ENCODE measurements at regions not wholly inside any gene's neighbourhood (a gene's known extent, or its start where the extent isn't known, plus 50 kb on each side); places are given as distances from the start of the nearest gene placed in this dataset.

- no peak for TF ChIP-seq ZBTB10 (tag by site-specific recombination; IDR thresholded peaks at IDR 0.05)
- TF ChIP-seq TCF7L2 (IDR thresholded peaks at IDR 0.05; ENCODE audit: borderline replicate concordance, low read depth, low read length), result no peak
- no peak for TF ChIP-seq ZBTB6 (tag by site-specific recombination; IDR thresholded peaks at IDR 0.05)
- no peak for TF ChIP-seq YY2 (tag by site-specific recombination; IDR thresholded peaks at IDR 0.05)
- no peak for TF ChIP-seq ZNF843 (tag by site-specific recombination; IDR thresholded peaks at IDR 0.05)
- no peak for TF ChIP-seq ZNF707 (tag by site-specific recombination; IDR thresholded peaks at IDR 0.05)
- TF ChIP-seq WT1 (tag by site-specific recombination; IDR thresholded peaks at IDR 0.05), result no peak
- TF ChIP-seq BCL11B (tag by site-specific recombination; IDR thresholded peaks at IDR 0.05; ENCODE audit: low read depth), result no peak
- TF ChIP-seq HOXA7 (CRISPR knock-in tag; IDR thresholded peaks at IDR 0.05; ENCODE audit: borderline replicate concordance), result no peak
- TF ChIP-seq ZNF426 (tag by site-specific recombination; IDR thresholded peaks at IDR 0.05), result no peak
These were observed 665.6 kb downstream of the SLITRK1 start (continued) for GRCh38 chr13:83216479-83217245.

GRCh38 chr13:83215627-83216026, 666.6 kb downstream of the SLITRK1 start:
- no peak overlapping the region for H3K27ac ChIP-seq (ENCODE audit: extremely low read depth, low read depth, low read length)
- ChIA-PET CTCF (interaction anchor here (0.6 kb wide), 2 partner anchors 8 to 37 kb away, joined by 3 to 4 read pairs; no protein-coding TSS in a partner anchor), POLR2A (no interaction called here)
- H3K9me3 ChIP-seq (ENCODE audit: control insufficient read depth, insufficient read depth, low read depth, low read length), result no peaks in the 10 kb centered on the region
- H3K36me3 ChIP-seq (ENCODE audit: control insufficient read depth in 2 of 2, insufficient read depth in 1 of 2, low read length in 2 of 2), result no peaks in the 10 kb centered on the region
- TF ChIP-seq YY1 (tag by site-specific recombination; IDR thresholded peaks at IDR 0.05) (no peak), ZNF701 (tag by site-specific recombination; IDR thresholded peaks at IDR 0.05) (no peak), ZNF280C (tag by site-specific recombination; IDR thresholded peaks at IDR 0.05) (no peak), ZNF174 (tag by site-specific recombination; IDR thresholded peaks at IDR 0.05) (no peak), SCRT2 (tag by site-specific recombination; IDR thresholded peaks at IDR 0.05) (no peak), HIC1 (tag by site-specific recombination; IDR thresholded peaks at IDR 0.05) (no peak), PRDM1 (tag by site-specific recombination; IDR thresholded peaks at IDR 0.05) (no peak), ZNF529 (tag by site-specific recombination; IDR thresholded peaks at IDR 0.05; ENCODE audit: insufficient replicate concordance) (no peak), ZNF211 (tag by site-specific recombination; IDR thresholded peaks at IDR 0.05; ENCODE audit: low read depth) (no peak)
- H3K4me1 ChIP-seq (ENCODE audit: control insufficient read depth, insufficient read depth, low read length), result no peaks in the 10 kb centered on the region
- no peak overlapping the region for H3K4me3 ChIP-seq (ENCODE audit: low read depth, low read length)
